ENCODE measurements at regions not wholly inside any gene's neighbourhood (a gene's known extent, or its start where the extent isn't known, plus 50 kb on each side); places are given as distances from the start of the nearest gene placed in this dataset.
"Not testable (repeated sequence)": the region's sequence is repeated elsewhere in the genome, so short reads cannot be mapped to it uniquely, and the experiment has no call there.

DNA sequence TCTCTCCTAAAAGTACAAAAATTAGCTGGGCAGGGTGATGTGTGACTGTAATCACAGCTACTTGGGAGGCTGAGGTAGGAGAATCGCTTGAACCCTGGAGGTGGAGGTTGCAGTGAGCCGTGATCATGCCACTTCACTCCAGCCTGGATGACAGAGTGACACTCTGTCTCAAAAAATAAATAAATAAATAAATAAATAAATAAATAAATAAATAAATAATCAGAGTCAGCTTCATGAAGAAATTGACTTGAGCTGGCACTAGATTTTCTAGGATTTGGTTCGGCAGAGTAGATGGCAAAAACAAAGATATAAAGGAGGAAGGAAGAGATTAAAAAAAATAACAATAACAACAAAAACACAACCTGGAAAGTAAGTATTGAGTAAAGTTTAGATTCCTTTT lies 311.9 kb downstream of the AMY1C start:
- H3K4me1 ChIP-seq (ENCODE audit: insufficient read depth); DNase-seq (ENCODE audit: extremely low spot score); H3K4me3 ChIP-seq (ENCODE audit: low read depth, low read length); H3K36me3 ChIP-seq (ENCODE audit: insufficient read depth); H3K27ac ChIP-seq (ENCODE audit: low read depth): not testable (repeated sequence)
- WGBS = 71% methylated on average over 3 of the region's 3 CpGs

DNA sequence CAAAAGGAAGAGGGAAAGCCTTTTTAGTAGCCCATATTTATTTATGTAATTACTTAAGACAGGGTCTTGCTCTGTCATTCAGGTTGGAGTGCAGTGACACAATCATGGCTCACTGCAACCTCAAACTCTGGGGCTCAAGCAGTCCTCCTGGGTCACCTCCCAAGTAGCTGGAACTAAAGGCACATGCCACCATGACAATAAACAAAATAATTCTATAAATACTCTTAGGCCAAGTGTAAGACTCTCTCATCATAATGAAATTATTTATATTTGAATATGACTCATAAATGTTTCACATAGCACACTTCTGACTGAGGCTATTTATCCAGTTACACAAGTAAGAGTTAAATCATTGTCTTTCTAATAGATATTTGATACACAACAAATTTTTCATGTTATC lies 314.7 kb downstream of the AMY1C start:
- H3K36me3 ChIP-seq (ENCODE audit: insufficient read depth) = no peaks in the 10 kb centered on the region
- H3K4me3 ChIP-seq (ENCODE audit: low read depth, low read length) = no peak overlapping the region
- DNase-seq (ENCODE audit: extremely low spot score) = no peak
- H3K4me1 ChIP-seq (ENCODE audit: insufficient read depth) = no peaks in the 10 kb centered on the region
- H3K27ac ChIP-seq (ENCODE audit: low read depth) = no peak overlapping the region

DNA sequence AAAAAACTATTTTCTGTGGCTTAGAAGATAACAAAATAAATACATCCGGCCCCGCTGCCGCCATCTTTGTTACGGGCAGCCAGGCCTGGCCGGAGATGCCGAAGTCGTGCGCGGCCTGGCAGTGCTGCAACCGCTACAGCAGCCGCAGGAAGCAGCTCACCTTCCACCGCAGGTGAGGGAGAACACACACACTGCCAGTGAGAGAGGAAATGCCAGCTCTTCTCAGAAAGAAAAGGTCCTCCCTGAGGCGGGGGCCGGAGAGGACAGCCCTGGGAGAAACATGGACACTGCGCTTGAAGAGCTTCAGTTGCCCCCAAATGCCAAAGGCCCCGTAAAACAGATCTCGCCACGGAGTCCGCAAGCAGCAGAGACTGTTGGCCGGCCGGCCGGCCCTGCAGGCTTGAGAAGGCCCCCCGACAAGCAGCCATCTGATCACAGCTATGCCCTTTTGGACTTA lies 323.2 kb downstream of the AMY1C start:
- H3K4me1 ChIP-seq (ENCODE audit: insufficient read depth) = no peaks in the 10 kb centered on the region
- H3K36me3 ChIP-seq (ENCODE audit: insufficient read depth) = no peaks in the 10 kb centered on the region
- H3K27ac ChIP-seq (ENCODE audit: low read depth) = no peak overlapping the region
- H3K4me3 ChIP-seq (ENCODE audit: low read depth, low read length) = no peak overlapping the region
- 91% methylated on average over 23 of the region's 23 CpGs for WGBS
- no peak for DNase-seq (ENCODE audit: extremely low spot score)

DNA sequence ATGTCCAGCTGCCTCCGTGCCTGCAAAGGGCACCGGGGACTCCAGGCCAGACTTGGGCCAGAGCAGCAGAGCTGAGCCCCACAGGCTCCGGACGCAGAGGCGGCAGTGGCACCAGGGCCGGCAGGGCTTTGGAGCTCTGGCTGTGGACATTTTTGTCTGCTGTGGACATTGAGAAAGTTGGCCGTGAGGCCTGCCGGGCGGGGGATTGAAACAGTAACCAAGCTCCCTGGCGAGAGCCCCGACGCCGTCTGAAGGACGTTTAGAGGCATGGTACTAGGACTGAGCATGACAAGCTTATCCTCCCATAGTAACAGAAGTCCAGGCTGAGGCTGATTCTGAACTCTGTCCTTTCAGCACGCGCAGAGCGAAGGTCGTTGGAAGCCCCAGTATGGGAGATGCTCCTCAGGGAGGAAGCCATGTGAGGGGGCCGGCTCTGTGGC lies 323.8 kb downstream of the AMY1C start:
- H3K36me3 ChIP-seq (ENCODE audit: insufficient read depth) = no peaks in the 10 kb centered on the region
- no peak overlapping the region for H3K4me3 ChIP-seq (ENCODE audit: low read depth, low read length)
- H3K4me1 ChIP-seq (ENCODE audit: insufficient read depth) = no peaks in the 10 kb centered on the region
- no peak overlapping the region for H3K27ac ChIP-seq (ENCODE audit: low read depth)
- DNase-seq (ENCODE audit: extremely low spot score) = no peak
- WGBS = 90% methylated on average over 19 of the region's 19 CpGs

DNA sequence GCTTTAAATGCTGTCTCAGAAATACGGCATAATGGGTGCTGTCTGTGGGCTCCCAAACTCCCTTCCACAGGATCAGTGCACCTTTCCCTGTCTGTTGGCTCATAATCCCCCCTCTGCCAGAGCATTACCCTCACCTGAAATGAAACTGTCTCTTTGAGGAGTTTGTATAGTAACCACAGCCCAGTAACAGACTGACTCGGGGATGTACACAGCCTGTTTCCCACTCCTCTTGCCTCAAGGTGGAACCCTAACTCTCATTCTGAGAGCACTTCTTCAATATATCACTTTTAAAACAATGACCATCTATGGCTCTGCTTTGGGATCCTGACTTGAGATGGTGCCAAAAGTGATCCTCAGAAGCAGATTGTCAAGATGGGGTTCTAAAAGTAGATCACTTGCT lies 332.5 kb downstream of the AMY1C start:
- H3K27ac ChIP-seq (ENCODE audit: low read depth) = no peak overlapping the region
- no peak overlapping the region for H3K4me3 ChIP-seq (ENCODE audit: low read depth, low read length)
- no peak for DNase-seq (ENCODE audit: extremely low spot score)
- WGBS = 84% methylated on average over 2 of the region's 2 CpGs
- H3K36me3 ChIP-seq (ENCODE audit: insufficient read depth) = no peaks in the 10 kb centered on the region
- H3K4me1 ChIP-seq (ENCODE audit: insufficient read depth) = no peaks in the 10 kb centered on the region

DNA sequence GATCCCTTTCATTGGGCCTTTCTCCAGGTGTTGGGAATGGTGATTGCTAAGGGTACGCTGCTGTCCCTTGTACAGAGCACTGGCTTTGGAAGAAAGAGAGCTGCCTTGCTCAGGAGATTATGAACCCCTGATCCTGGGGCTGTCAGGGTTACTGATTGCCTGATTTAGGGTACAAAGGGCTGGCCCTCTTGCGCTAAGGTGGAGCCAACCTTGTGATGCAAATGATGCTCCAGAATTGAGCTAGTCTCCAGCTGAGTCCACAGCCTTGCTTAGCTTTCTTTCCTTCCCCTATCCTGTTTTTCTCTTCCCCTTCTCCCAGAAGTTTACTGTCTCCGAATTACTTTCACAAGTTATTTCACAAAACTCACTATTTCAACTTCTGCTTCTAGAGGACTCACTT lies 334.7 kb downstream of the AMY1C start:
- no peak for DNase-seq (ENCODE audit: extremely low spot score)
- Histone ChIP-seq H3K4me3 (ENCODE audit: low read depth, low read length) (no peak overlapping the region), H3K36me3 (ENCODE audit: insufficient read depth) (no peaks in the 10 kb centered on the region), H3K27ac (ENCODE audit: low read depth) (no peak overlapping the region), H3K4me1 (ENCODE audit: insufficient read depth) (no peaks in the 10 kb centered on the region)
- 59% methylated on average over 3 of the region's 3 CpGs for WGBS

DNA sequence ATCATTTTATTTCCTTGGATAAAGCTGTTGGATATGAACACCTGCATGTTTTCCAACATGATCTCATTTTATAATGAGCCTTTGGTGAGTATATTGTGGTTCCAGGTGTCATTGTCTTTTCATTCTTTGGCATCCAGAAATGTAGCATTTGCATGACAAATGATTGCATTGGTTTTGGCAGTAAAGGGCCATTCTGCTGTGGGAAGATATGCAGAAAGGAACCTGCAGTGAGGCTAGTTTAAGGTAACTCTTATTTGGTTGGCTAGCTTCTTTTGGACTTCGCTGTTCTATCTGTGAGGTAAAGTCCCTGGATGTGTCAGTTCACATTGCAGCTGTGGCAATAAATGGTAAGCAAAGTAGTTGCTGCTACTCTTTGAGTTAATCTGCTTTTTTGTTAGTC lies 343.0 kb downstream of the AMY1C start:
- no peaks in the 10 kb centered on the region for H3K36me3 ChIP-seq (ENCODE audit: insufficient read depth)
- no peak for DNase-seq (ENCODE audit: extremely low spot score)
- H3K4me1 ChIP-seq (ENCODE audit: insufficient read depth) = no peaks in the 10 kb centered on the region
- no peak overlapping the region for H3K4me3 ChIP-seq (ENCODE audit: low read depth, low read length)
- 88% methylated on average over 1 of the region's 1 CpG for WGBS
- H3K27ac ChIP-seq (ENCODE audit: low read depth) = no peak overlapping the region

DNA sequence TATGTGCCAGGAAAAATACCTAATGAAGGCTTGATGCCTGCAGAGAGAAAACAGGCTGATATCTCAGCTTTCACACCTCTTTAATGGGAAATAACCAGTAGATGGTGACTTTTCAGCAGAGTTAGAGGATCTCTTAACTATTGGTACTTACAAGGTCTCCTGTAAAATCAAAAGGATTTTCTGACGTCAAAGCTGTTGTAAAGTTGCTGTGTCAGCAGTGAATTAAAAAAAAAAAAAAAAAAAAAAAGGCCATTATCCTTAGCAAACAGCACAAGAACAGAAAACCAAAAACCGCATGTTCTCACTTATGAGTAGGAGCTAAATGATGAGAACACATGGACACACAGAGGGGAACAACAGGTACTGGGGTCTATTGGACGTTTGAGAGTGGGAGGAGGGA lies 349.1 kb downstream of the AMY1C start:
- 41% methylated on average over 3 of the region's 3 CpGs for WGBS

DNA sequence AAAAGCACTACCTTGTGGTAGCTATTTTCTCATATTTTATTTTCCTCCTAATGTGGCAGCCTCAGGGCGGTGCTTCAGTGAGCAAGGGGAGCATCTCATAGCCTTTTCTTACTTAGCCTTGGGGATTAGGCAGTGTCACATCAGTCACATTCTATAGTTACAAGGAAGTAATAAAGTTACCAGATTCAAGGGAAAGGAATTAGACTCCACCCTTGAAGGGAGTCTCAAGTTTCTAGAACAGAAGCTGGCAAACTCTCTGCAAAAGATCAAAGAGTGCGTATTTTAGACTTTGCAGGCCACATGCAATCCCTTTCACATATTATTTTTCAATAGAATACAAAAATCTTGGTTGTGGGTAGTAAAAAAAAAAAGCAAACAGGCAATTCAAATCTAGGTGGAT lies 350.4 kb downstream of the AMY1C start:
- Histone ChIP-seq H3K4me3 (ENCODE audit: low read depth, low read length) (no peak overlapping the region), H3K4me1 (ENCODE audit: insufficient read depth) (no peaks in the 10 kb centered on the region), H3K27ac (ENCODE audit: low read depth) (no peak overlapping the region), H3K36me3 (ENCODE audit: insufficient read depth) (no peaks in the 10 kb centered on the region)
- WGBS = 59% methylated on average over 2 of the region's 2 CpGs
- no peak for DNase-seq (ENCODE audit: extremely low spot score)

More for the DNA sequence above, 349.1 kb downstream of the AMY1C start:
- no peak overlapping the region for H3K27ac ChIP-seq (ENCODE audit: low read depth)
- no peaks in the 10 kb centered on the region for H3K36me3 ChIP-seq (ENCODE audit: insufficient read depth)
- DNase-seq (ENCODE audit: extremely low spot score) = no peak
- no peak overlapping the region for H3K4me3 ChIP-seq (ENCODE audit: low read depth, low read length)
- H3K4me1 ChIP-seq (ENCODE audit: insufficient read depth) = no peaks in the 10 kb centered on the region

DNA sequence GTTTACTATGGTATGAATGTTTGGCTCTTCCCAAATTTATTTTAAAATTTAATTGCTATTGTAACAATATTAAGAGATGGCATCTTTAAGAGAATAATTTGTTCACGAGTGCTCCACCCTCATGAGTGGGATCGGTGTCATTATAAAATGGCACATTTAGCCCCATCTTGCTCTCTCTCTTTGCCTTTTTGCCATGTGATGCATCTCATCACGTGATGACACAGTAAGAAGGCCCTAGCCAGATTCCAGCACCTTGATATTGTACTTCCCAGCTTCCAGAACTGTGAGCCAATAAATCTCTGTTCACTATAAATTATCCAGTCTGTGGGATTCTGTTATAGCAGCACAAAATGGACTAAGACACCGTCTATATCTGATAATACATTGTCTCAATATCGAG lies 355.8 kb downstream of the AMY1C start:
- Histone ChIP-seq H3K4me1 (ENCODE audit: insufficient read depth) (no peaks in the 10 kb centered on the region), H3K4me3 (ENCODE audit: low read depth, low read length) (no peak overlapping the region), H3K36me3 (ENCODE audit: insufficient read depth) (no peaks in the 10 kb centered on the region), H3K27ac (ENCODE audit: low read depth) (no peak overlapping the region)
- DNase-seq (ENCODE audit: extremely low spot score) = no peak
- WGBS = 58% methylated on average over 5 of the region's 5 CpGs

DNA sequence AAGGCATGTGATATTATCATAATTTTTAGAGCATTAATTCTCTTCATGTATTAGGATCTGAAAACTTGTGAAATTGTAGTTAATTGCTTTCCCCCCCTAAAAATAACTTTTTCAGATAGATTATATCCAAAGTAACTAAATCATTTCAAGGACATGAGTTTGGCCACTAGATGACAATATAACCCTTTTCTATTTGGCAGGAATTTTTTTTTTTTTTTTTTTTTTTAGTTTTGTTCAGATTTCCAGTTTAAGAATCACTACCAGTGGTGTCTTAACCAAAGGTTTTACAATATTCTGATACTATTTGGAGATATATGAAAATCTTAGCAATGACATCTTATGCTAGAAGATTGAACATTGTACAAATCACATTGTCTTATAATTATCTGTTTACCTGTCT lies 370.8 kb downstream of the AMY1C start:
- no peak for DNase-seq (ENCODE audit: extremely low spot score)
- Histone ChIP-seq H3K4me3 (ENCODE audit: low read depth, low read length) (no peak overlapping the region), H3K4me1 (ENCODE audit: insufficient read depth) (no peaks in the 10 kb centered on the region), H3K27ac (ENCODE audit: low read depth) (no peak overlapping the region), H3K36me3 (ENCODE audit: insufficient read depth) (no peaks in the 10 kb centered on the region)

DNA sequence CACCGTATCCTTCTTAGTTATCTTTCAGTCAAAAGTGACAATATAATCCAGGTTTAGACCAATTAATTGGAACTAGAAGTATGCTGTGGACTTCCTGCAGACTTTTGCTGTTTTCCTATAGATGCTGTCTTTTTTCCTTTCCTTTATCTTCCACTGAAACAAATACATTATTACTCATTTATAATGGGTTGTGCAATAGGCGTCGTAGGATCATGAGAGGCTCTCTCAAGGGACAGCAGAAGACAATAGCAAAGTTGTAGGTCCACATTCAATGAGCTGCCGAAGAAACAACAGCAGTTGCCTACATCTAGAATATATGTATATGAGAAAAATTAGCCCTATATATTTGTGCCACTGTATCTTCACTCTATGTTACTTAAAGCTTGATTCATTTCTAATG lies 371.6 kb downstream of the AMY1C start:
- Histone ChIP-seq H3K36me3 (ENCODE audit: insufficient read depth) (no peaks in the 10 kb centered on the region), H3K27ac (ENCODE audit: low read depth) (no peak overlapping the region), H3K4me1 (ENCODE audit: insufficient read depth) (no peaks in the 10 kb centered on the region), H3K4me3 (ENCODE audit: low read depth, low read length) (no peak overlapping the region)
- WGBS = 61% methylated on average over 4 of the region's 4 CpGs
- no peak for DNase-seq (ENCODE audit: extremely low spot score)

DNA sequence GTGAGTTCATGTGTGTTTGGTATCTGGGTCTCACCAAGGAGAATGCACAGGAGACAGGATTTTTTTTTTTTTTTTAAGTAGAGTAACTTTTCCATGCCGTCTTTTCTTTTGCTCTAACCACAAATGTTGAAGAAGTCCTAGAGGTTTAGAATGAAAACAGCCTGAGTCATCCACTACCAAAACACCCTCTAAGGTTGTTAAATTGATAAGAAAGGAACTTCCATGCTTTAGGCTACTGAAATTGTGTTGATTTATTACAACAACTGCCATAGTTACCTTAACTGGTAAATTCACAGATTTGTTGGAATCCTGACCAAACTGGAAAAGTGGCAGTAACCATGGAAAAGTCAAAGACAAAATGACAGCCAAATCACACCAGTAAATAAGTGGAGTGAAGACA lies 375.6 kb downstream of the AMY1C start:
- no peak for DNase-seq (ENCODE audit: extremely low spot score)
- Histone ChIP-seq H3K27ac (ENCODE audit: low read depth) (no peak overlapping the region), H3K4me3 (ENCODE audit: low read depth, low read length) (no peak overlapping the region), H3K4me1 (ENCODE audit: insufficient read depth) (no peaks in the 10 kb centered on the region), H3K36me3 (ENCODE audit: insufficient read depth) (no peaks in the 10 kb centered on the region)
- WGBS = 39% methylated on average over 1 of the region's 1 CpG

DNA sequence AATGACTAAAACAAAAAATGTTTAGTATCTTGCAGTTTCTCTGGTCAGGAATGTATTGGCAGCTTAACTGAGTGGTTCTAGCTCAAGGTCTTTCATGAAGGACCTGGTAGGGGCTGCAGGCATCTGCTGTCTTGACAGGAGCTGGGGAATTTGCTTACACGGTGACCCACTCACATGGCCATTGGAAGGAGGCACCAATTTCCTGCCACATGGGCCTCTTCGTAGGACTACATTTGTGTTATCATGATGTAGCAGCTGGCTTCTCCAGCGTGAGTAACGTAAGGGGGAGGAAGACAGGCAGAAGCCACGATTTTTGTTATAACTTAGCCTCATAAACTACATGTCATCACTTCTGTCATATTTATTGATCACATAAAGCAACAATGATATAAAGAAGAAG lies 376.3 kb downstream of the AMY1C start:
- no peaks in the 10 kb centered on the region for H3K36me3 ChIP-seq (ENCODE audit: insufficient read depth)
- DNase-seq (ENCODE audit: extremely low spot score) = no peak
- 57% methylated on average over 5 of the region's 5 CpGs for WGBS
- H3K27ac ChIP-seq (ENCODE audit: low read depth) = no peak overlapping the region
- H3K4me3 ChIP-seq (ENCODE audit: low read depth, low read length) = no peak overlapping the region
- H3K4me1 ChIP-seq (ENCODE audit: insufficient read depth) = no peaks in the 10 kb centered on the region

DNA sequence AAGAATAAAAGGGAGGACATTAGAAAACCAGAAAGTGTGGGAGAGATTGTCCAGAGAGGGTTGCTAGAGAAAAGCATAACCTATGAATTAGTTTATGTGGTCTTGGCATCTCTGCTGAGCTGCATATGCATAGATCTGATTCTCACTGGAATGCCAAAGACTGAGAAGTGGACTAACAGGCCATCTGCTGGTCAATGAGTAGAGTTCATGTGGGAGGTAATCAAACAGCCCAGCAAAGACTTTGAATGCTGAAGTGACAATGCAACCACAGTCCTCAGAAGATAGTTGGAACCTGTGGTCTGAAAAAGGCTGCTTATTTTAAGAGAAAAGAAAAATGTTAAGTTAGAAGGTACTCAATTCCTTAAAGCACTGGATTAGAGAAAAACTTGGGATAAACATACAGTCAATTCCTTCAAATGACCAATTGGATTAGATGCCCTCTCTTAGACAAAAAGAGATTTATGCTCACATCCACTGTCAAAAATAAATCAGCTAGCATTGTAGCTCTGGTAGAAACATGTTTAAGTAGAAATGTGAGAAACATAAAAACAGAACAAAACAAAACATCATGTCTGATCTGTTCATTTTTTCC lies 382.8 kb downstream of the AMY1C start:
- Histone ChIP-seq H3K4me1 (ENCODE audit: insufficient read depth) (no peaks in the 10 kb centered on the region), H3K36me3 (ENCODE audit: insufficient read depth) (no peaks in the 10 kb centered on the region), H3K27ac (ENCODE audit: low read depth) (no peak overlapping the region), H3K4me3 (ENCODE audit: low read depth, low read length) (no peak overlapping the region)
- no peak for DNase-seq (ENCODE audit: extremely low spot score)

Measured in urinary bladder (tissue), 3 donors.